ELR (cell line): ENCODE measurements at regions not wholly inside any gene's neighbourhood (a gene's known extent, or its start where the extent isn't known, plus 50 kb on each side); places are given as distances from the start of the nearest gene placed in this dataset.
"Not testable (repeated sequence)": the region's sequence is repeated elsewhere in the genome, so short reads cannot be mapped to it uniquely, and the experiment has no call there.

ENCODE experiments used
- DNase-seq: peaks from one replicate; pipeline ENCODE4 v3.0.0-alpha.2; 2015; ENCODE audit warnings: low read depth

DNA sequence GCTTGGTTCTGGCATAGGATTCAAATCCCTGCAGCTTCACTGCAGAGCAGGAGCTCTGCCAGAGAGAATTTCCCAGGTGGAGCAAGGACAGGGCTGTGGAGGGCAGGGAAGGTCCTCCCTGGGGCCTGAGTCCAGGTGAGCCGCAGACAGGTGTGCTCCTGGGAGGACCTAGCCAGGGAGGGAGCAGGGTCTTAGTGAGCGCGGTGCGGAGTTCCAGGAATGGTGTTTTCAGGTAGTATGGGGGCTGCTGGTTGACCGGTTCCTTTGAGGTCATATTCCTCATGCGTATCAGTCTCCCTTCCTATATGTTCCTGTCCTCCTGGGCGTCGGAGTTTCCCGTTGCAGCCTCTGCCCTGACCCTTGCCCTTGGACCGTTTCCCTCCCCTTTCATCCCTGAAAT lies 813.3 kb downstream of the KCNJ18 start:
- no peak for DNase-seq

DNA sequence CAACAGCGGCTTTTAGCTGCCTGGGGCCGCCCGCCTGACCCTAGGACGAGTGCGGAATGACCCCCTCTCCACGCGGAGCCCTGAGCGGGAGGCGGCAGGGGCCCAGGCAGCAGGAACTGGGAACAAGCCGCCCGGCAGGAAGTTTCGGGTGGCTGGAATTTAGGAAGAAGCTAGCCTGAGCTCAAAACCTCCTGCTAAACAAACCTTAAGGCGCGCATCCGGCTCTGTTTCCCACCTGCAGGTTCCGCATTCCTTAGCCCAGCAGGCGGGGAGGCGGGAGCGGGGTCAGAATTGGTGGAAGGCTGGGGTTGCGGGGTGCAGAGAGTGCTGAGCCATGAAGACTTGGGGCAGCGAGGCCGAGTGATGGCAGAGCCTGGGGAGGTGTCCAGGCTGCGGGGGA lies 813.9 kb downstream of the KCNJ18 start:
- no peak for DNase-seq

DNA sequence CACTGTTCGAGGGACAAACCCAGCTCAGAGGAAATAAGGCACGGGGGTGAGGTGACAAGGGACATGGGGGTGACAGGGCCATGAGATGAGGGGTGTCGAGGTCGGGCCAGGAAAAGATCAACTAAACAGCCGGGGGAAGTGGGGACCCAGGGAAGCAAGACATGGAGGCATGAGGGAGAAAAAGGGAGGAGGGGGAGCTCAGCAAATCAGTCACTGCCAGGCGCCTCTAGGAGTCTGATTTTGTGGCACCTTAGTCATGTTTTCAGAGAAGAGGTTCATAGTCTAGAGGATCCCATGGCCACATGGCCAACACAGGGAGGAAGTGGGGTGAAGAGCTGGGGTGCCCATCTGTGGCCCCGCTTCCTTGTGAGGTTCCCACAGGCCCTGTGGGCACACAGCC lies 814.5 kb downstream of the KCNJ18 start:
- DNase-seq: no peak

DNA sequence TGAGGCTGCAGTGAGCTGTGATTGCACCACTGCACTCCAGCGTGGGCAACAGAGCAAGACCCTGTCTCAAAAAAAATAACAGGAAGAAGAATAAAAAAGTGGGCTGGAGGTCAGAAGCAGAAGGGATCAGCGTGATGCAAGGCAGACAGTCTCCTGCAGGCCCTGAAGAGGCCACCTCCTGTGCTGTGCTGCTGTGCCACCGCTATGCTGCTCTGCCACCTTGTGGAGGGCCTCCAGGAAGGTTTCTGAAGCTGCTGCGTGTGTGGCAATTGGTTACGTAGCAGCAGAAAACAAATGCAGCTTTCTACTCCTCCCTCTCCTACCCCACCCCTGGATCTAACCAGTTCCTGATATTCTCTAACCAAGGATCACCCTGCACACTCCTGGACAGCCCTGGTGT lies 815.5 kb downstream of the KCNJ18 start:
- no peak for DNase-seq

DNA sequence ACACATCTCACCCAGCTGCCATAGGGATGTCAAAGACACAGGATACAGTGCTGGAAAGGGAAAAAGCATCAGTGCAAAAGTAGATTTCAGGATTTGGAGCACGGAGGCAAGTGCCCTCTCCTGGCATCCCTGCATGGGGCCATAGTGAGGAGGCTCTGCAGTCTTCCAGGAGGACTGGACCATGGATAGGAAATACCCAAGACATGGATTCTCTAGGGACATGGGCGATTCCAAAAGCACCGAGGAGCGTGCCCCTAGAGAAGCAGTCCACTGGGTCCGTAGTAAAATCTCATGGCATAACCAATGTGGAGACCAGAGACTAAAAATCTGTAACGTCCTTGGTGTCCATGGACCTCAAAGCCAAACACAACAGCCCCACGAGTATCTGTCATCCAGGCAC lies 818.2 kb downstream of the KCNJ18 start:
- DNase-seq: no peak

DNA sequence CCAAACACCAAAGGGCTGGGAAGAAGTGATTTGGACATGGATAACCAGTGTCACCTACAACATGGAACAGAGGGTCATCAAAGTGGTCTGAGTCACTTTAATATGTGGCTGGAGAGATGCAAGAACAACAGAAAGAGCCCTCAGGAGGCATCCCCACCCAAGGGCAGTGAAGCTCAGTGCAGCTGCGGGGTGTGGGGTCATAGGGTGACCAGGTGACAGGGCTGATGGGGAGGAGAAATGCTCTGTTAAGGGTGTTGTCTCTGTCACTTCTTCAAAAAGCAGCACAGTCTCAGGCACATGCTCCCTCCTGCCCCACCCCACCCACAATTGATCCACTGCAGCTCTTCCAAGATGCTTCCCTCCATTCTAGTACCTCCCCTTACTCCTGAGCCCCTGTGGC lies 819.1 kb downstream of the KCNJ18 start:
- no peak for DNase-seq

DNA sequence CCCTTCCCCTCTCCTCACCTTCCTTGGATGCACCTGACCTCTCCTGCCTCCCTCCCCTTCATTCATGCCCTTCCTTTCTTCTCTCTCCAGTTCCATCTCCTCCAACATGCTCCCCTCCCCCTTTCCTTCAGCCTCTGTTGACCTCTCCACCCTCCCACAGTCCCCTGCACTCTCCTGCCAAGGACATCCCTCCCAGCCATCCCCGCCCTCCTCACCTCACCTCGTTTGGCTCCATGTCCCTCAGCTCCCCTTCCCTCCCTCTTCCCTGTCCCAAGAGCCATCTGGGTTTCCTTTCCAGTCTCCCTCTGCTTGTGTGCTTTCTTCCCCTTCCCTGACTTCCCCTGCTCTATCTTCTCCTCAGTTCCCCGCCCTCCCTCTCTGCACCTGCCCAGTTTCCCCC lies 819.7 kb downstream of the KCNJ18 start:
- no peak for DNase-seq

DNA sequence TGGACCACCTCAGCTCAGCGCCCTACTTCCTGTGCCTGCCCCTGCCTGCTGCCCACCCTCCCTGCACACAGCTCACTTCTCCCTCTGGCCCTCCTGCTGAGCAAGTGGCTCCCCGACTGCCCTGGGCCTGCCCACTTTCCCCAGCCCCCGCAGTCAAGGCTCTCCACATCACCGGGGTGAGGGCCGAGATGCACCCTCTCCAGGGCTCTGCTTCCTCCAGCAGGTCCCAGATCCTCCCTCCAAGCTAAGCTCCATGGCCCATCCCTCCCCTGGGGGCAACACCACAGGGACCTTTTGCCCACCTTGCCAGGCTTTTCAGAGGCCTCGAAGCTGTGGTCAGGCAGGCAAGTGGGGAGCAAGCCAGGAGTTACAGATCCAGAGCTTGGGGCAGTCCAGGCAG lies 820.2 kb downstream of the KCNJ18 start:
- DNase-seq: no peak

DNA sequence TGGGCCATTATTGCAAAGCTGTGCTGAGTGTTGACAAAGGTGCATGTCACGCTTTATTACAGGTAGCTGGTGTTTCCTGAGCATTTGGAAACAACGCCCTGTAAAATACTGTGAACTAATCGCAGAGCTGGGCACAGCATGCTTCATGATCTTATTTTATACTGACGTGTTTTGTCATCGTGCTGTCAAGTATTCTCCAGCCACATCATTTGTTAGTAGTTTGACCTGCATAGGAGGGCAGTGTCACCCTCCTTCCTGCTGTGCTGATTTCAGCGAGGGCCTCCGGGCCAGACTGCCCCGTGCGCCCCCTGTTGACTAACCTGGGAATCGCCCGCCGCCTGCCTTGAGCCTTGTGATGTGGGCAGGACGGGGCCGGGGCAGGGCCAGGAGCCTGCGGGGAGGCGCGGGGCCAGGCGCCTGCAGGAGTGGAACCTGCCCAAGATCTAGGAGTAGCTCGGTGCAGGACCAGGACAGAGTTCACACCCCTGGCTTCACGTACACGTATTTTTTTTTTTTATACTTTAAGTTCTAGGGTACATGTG lies 820.7 kb downstream of the KCNJ18 start:
- DNase-seq: no peak

DNA sequence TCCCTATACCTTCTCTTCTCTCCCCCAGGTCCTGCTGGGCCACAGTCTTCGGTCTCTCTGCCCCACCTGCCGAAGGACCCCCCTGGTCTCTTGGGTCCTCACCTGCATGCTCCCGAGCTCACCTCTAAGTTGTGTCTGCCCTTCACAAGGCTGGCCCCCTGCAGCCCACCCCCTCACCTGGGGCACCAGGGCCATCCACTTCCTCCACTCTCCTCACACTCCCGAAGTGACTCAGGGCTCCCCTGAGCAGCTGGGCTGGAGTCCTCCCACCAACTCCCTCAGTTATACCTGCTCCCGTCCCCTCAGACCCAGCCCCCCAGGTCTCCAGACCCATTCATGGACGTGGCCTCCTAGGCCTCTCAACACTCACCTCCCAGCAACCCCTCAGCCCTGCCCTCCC lies 822.0 kb downstream of the KCNJ18 start:
- no peak for DNase-seq

DNA sequence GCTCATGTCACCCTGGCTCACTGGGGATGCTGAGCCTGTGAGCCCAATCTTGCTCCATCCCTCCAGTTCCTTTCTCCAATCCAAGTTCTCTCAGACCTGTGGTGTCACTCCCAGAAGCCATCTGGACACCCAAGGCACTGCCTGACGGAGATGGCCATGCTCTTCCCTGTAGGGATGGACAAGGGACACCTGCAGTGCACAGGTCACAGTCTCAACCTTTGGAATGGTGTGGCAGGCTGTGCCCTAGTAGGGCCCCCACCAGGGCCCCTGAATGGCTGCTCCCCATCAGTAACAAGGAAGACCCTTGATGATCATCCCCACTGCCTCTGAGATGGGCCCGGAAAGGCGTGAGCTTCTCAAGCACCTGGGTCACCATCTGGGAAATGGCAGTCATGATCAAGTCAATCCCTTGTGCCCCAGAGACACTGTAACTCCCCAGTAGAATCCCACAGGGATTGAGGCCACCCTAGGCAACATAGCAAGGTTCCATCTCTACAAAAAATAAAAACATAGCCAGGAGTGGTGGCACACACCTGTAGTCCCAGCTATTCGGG lies 822.5 kb downstream of the KCNJ18 start:
- no peak for DNase-seq

DNA sequence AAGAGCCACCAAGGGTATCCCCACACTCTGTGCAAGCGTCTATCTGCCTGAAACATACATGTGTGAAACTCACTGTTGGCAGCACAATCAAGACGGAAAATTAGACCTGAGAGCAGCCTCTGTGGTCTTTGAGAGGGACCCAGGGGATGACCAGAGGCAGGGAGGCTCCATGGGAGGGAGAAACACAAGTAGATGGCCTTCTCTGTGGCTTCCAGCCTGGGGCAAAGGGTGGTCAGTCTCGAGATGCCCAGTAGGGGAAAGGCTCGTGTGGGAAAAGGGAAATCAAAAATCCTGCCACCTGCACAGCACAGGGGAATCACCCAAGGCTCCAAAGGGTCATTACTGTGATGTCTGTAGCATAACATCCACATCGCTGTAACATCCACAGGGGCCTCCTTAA lies 823.3 kb downstream of the KCNJ18 start:
- DNase-seq: no peak

DNA sequence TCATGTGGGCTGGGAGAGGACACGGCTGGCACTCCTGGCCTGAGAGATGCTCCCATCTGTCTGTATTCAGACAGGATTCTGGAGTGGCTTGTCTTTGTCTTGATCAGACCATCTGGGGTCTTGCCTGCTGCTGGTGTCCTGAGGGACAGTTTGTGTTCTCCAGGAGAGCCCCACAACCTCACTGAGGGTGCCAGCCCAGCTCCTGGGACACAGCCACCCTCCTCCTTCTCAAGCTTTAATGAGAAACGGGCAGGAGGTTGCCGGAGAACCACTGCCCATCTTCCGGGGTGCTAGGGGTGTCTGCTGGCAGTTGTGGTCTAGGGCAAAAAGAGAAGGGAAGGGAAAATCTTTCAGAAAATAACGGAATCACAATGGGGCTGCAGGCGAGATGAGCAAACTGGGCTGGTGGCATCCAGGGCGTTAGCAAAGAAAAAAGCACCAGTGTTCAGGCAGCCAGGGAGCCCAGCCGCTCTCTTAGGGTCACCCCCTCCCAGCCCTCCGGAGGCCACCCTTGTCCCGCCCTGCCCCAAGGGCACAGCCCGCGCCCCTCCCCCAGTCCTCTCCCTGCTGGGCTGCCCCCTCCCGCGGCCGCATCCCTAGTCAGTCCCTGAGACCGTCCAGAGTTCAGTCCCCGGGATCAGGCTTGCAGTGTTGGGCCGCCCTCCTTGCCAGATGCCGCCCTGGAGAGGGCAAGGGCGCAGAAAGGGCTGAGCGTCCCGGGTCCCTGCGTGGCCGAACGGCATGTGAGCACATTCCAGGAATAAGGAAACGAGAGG lies 824.7 kb downstream of the KCNJ18 start:
- DNase-seq: no peak

DNA sequence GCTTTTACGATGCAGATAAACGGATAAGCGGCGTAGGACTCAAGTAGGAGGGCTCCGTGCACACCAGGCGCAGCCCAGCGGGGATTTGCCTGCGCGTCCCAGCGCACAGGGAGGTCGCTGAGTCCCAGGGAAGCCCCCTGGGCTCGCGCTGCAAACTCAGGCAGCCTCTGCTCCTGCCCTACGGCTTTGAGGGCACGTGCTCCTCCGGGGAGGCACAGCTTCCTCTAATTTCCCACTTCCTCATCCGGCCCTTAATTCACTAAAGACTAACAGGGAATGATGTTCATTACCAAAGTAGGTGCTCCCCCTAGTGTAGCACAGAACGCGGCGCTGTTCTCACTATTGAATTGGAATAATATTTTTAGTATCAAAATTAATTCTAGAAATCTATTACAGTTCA lies 825.4 kb downstream of the KCNJ18 start:
- no peak for DNase-seq

DNA sequence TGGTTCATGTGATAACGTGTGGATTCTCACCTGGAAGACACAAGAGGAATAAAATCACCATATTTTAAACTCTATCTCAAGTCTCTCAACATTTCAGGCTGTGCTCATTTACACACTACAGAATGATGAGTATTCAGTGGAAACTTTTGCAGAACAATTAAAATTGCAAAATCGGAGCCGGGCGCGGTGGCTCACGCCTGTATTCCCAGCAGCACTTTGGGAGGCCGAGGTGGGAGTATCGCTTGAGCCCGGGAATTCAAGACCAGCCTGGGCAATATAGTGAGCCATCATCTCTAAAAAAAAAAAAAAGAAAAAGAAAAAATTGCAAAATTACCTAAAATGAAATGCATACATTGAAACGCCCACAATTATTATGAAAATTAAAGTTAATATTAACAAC lies 825.9 kb downstream of the KCNJ18 start:
- no peak for DNase-seq

DNA sequence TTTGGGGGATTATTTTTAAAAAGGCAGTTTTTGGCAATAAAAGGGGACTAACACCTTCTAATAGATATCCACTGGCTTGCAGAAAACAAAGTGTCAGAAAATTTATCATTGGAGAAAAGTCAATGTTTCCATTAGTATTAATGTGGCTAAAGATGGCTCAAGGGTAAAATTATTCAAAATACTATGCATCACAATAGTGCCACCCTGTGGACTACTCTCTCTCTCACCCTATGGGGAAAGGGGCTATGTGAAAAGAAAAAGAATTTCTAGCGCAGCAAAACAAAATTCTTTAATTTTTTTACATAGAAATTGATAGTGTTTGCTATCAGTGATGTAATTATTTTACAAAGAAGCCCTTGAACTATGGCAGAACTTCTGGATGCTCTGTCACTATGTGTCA lies 856.5 kb downstream of the KCNJ18 start:
- DNase-seq: not testable (repeated sequence)

DNA sequence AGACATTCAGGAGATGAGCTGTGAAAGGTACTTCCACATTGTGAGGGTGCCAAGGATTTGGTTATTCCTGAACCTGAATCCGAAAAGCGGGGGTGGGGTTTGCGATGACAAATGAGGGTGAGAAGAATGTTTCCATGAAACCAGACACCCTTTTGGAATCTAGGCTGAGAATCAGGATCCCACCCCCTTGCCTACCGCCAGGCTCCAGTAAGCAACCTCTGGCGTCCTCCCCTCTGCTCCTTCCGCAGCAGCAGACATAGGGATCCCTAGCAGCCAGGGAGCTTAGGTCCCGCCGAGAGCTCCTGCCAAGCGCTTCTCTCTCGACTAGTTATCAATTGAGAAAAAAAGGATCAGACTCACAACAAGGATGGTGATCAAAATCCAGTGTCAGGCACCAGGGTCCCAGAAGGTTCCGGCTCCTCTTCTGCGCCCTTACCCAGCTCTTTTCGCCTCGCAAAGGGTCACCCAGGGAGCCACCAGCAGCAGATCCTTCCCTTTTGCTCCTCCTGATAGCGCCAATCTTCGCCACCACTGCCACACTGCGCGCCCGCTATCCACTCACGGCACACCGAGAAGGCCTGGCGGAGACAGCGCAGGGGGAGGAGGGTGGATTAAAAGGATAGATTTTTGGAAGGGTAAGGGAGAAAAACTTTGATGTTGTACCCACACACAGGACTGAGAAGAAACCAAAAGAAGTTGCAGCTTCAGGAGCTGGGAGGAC lies 859.5 kb downstream of the KCNJ18 start:
- DNase-seq: not testable (repeated sequence)

DNA sequence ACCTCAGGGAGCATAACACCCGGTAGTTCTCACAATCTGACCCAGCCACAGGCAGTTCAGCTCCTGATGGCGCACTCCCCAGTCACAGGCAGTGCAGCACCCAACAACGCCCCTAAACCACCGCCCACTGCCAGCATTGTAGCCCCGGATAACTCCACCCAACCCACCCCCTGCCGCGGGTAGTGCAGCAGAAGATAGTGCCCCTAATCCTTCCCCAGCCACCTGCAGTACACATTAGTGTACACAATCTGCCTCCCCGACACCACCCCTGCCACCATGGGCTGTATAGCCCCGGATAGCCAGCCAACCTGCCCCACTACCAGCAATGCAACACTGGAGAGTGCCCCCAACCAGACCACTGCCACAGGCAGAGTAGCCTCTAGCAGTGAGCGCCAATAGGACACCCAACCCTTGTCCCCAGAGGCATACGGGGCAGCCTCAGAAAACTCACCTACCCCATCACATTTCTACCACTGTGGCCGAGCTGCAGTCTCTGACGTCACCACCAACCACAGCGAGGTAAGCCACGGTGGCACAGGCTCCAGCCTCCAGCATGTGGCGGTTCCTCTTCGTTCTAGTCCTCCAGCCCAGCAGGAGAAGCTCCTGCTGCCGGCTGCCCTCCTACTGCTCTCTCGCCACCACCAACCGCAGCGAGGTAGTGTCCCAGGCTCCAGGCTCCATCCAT lies 877.3 kb downstream of the KCNJ18 start:
- DNase-seq: no peak

DNA sequence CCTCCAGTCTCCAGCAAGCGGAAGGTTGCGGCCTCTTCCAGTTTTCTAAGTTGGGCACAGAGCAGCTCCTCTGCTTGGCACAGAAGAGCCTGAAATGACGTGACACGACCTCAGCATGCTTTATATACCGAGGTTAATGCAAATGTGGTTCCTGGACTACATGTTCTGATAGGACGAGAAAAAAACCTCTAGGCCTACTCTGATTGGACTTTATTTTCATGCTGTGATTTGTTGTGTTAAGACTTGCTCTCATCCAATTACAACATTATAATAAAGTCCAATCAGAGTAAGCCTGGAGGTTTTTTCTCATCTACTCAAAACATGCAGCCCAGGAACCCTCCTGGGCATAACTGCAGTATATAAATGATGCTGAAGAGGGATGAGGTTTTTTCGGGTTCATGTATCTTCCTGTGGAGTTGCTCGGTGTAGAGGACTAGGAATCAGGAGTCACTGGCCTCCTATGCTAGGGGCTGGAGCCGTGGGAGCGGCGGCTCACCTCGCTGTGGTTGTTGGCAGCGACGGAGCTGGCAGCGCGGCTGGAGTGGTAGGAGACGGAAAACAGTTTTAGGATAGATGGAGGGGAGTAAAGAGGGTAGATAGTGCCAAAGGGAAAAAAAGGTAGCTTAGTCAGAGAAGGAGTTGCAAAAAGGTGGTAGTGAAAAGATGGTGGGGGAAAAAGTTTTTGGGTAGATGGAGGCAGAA lies 878.0 kb downstream of the KCNJ18 start:
- DNase-seq: no peak

DNA sequence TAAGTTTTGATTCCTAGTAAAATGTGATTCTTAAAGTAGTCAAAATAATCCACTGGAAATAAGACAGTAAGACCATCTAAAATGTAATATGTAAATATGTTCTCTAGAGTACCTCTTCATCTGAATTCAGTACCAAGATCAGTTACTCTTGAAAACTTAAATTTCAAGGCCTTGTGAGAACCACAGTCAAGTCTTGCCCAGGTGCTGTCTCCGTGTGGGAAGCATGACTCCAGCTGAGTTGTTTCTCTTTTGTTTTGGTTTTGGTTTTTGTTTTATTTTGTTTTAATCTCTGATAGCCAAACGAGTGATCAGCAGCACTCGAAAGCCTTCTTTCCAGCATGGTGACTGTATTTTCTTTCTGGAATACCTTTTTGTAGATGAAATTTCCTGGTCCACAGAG lies 907.0 kb downstream of the KCNJ18 start:
- no peak for DNase-seq

DNA sequence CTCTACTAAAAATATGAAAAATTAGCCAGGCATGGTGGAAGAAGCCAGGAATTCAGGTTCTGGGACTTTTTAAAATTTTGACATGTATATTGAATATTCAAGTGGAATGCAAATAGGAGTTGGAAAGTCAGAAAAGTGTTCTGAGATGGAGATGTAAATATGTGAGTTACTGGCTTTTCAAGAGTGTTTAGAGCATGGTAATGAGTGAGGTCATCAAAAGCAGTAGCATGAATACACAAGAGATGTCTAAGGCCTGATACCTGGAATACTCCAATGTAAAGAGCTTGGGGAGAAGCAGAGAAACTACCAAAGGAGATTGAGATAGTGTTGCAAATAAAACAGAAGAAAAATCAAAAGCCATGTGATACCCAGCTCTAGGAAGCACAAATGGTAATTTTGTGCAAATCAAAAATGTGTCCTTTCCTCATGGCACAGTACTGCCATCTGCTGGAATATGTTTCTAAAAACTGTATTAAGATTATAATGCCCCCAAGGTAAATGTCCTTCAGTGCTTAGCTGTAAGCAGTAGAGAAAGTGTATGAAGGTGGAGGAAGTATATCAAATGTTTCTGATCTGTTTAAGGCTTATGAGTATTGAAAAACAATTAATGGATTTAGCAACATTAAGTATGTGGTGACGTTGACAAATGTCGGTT lies 908.4 kb downstream of the KCNJ18 start:
- DNase-seq: peak; percentile 39
